SK-N-SH (cell line): ENCODE measurements at regions not wholly inside any gene's neighbourhood (a gene's known extent, or its start where the extent isn't known, plus 50 kb on each side); places are given as distances from the start of the nearest gene placed in this dataset.

Source experiments
- CTCF ChIA-PET: fragments of 300-600, 350-600 bp; formaldehyde crosslinking; extraction: SDS; loops from one replicate; lab custom pipeline; 2021; lab: Yijun Ruan, JAX
- POLR2A ChIA-PET: fragments of 350-600 bp; sonication (Branson Sonifier 250); formaldehyde crosslinking; extraction: SDS; loops from one replicate; lab custom pipeline; 2020; ENCODE audit warnings: antibody characterized with exemption, inconsistent platforms; lab: Yijun Ruan, JAX
- DNase-seq: peaks from one replicate; pipeline ENCODE4 v3.0.0; 2012
- H2AFZ ChIP-seq: fragments of 200-600 bp; sonication (generic); 2 replicates; pipeline ENCODE4 v1.8.1; 2016; ENCODE audit warnings: antibody characterized with exemption, mild to moderate bottlenecking, low read depth
- H3F3A ChIP-seq: fragments of 200-600 bp; sonication (generic); replicated peaks from 2 replicates; pipeline ENCODE3; 2016; ENCODE audit warnings: antibody characterized with exemption, mild to moderate bottlenecking; ENCODE audit not compliant: insufficient read depth
- H3K27ac ChIP-seq, 2 experiments: fragments of 200-500 bp in 1 of 2; fragments of 200-600 bp in 1 of 2; sonication (Bioruptor generic) in 1 of 2; sonication (generic), shearing (Covaris generic) in 1 of 2; 2 replicates each; pipeline versions ENCODE4 v1.5.1 to v1.6.1; 2014 to 2016; ENCODE audit warnings: low read depth in 2 of 2, inconsistent platforms in 1 of 2, low read length in 1 of 2, mild to moderate bottlenecking in 1 of 2, mixed read lengths in 1 of 2
- H3K27me3 ChIP-seq: fragments of 200-600 bp; sonication (generic), shearing (Covaris generic); 2 replicates; pipeline ENCODE4 v1.6.1; 2016; ENCODE audit warnings: mixed run types; ENCODE audit not compliant: insufficient read depth
- H3K36me3 ChIP-seq, 2 experiments: fragments of 200-500 bp in 1 of 2; fragments of 200-600 bp in 1 of 2; sonication (Bioruptor generic) in 1 of 2; sonication (generic) in 1 of 2; replicated peaks in 1 of 2; 2 replicates each; pipeline versions ENCODE3 to v1.5.1; 2014 to 2016; ENCODE audit warnings: low read length in 1 of 2, mild to moderate bottlenecking in 1 of 2; ENCODE audit not compliant: insufficient read depth in 2 of 2, control insufficient read depth in 1 of 2
- H3K4me1 ChIP-seq, 2 experiments: fragments of 200-500 bp in 1 of 2; fragments of 200-600 bp in 1 of 2; sonication (Bioruptor generic) in 1 of 2; sonication (generic), shearing (Covaris generic) in 1 of 2; 2 replicates each; pipeline versions ENCODE4 v1.5.1 to v1.6.1; 2014 to 2016; ENCODE audit warnings: low read depth in 1 of 2, low read length in 1 of 2, mixed run types in 1 of 2; ENCODE audit not compliant: insufficient read depth in 2 of 2, control insufficient read depth in 1 of 2
- H3K4me2 ChIP-seq: fragments of 200-600 bp; sonication (generic), shearing (Covaris generic); 2 replicates; pipeline ENCODE4 v1.6.1; 2017; ENCODE audit warnings: mixed run types
- H3K4me3 ChIP-seq, 2 experiments: fragments of 200-500 bp in 1 of 2; fragments of 200-600 bp in 1 of 2; sonication (Bioruptor generic) in 1 of 2; sonication (generic), shearing (Covaris generic) in 1 of 2; 2 replicates each; pipeline versions ENCODE4 v1.5.1 to v1.8.1; 2014 to 2016; ENCODE audit warnings: low read depth in 2 of 2, inconsistent platforms in 1 of 2, low read length in 1 of 2, mild to moderate bottlenecking in 1 of 2, mixed read lengths in 1 of 2, moderate library complexity in 1 of 2
- H3K79me2 ChIP-seq: fragments of 200-600 bp; sonication (generic); 2 replicates; pipeline ENCODE4 v1.8.1; 2017; ENCODE audit warnings: mild to moderate bottlenecking; ENCODE audit not compliant: insufficient read depth
- H3K9ac ChIP-seq: fragments of 200-600 bp; sonication (generic); 2 replicates; pipeline ENCODE4 v1.6.1; 2017; ENCODE audit warnings: mixed run types
- H3K9me2 ChIP-seq: fragments of 200-600 bp; sonication (generic); 2 replicates; pipeline ENCODE4 v1.6.1; 2017; ENCODE audit warnings: mixed run types
- H3K9me3 ChIP-seq: fragments of 200-600 bp; sonication (generic); 2 replicates; pipeline ENCODE4 v1.6.1; 2017; ENCODE audit warnings: mixed run types, mild to moderate bottlenecking, moderate library complexity
- H4K20me1 ChIP-seq: fragments of 200-600 bp; sonication (generic); 2 replicates; pipeline ENCODE4 v1.6.1; 2017; ENCODE audit warnings: mild to moderate bottlenecking, mixed run types; ENCODE audit not compliant: insufficient read depth
- EZH2phosphoT487 ChIP-seq: fragments of 200-600 bp; sonication (generic); IDR thresholded peaks from 2 replicates; pipeline ENCODE4 v1.6.1; 2017; ENCODE audit warnings: low read depth, mixed run types, mild to moderate bottlenecking, antibody characterized with exemption, moderate library complexity, borderline replicate concordance
- FOXJ3 ChIP-seq: sonication (generic); formaldehyde crosslinking; IDR thresholded peaks from 2 replicates; pipeline ENCODE4 v1.5.1; 2020; ENCODE audit warnings: mild to moderate bottlenecking, missing genetic modification reagents
- GATA2 ChIP-seq: sonication (generic); formaldehyde crosslinking; IDR thresholded peaks from 2 replicates; pipeline ENCODE4 v1.5.0; 2020; ENCODE audit warnings: mild to moderate bottlenecking, missing genetic modification reagents
- JUND ChIP-seq: IDR thresholded peaks from 2 replicates; pipeline ENCODE4 v1.4.0; 2012
- MEF2A ChIP-seq: IDR thresholded peaks from 2 replicates; pipeline ENCODE4 v1.4.0; 2012; ENCODE audit warnings: low read depth, borderline replicate concordance
- NFIC ChIP-seq: IDR thresholded peaks from 2 replicates; pipeline ENCODE4 v1.4.0; 2012; ENCODE audit warnings: borderline replicate concordance
- NRF1 ChIP-seq: IDR thresholded peaks from 2 replicates; pipeline ENCODE4 v1.6.1; 2012; ENCODE audit warnings: low read depth, mild to moderate bottlenecking, low read length
- POLR2AphosphoS5 ChIP-seq: IDR thresholded peaks from 2 replicates; pipeline ENCODE4 v1.6.1; 2012; ENCODE audit warnings: low read depth, low read length
- RAD21 ChIP-seq: IDR thresholded peaks from 2 replicates; pipeline ENCODE4 v1.6.1; 2012; ENCODE audit warnings: mild to moderate bottlenecking, low read length
- RCOR1 ChIP-seq: fragments of 150-350 bp; IDR thresholded peaks from 2 replicates; pipeline ENCODE4 v1.6.1; 2017; ENCODE audit warnings: antibody characterized with exemption, low read length
- SMC3 ChIP-seq: IDR thresholded peaks from 2 replicates; pipeline ENCODE4 v1.6.1; 2012; ENCODE audit warnings: low read depth, low read length, improper control_type of control experiment
- TCF12 ChIP-seq: IDR thresholded peaks from 2 replicates; pipeline ENCODE4 v1.4.0; 2012
- TEAD4 ChIP-seq: IDR thresholded peaks from 2 replicates; pipeline ENCODE4 v1.4.0; 2012; ENCODE audit warnings: mild to moderate bottlenecking, borderline replicate concordance; ENCODE audit not compliant: insufficient read depth
- YY1 ChIP-seq: IDR thresholded peaks from 2 replicates; pipeline ENCODE4 v1.4.0; 2012; ENCODE audit warnings: low read depth, mild to moderate bottlenecking
- WGBS: methylation state at CpG from one replicate; pipeline ENCODE4 v1.1.6; 2017; ENCODE audit warnings: low lambda C conversion rate; 5-methylcytosine and 5-hydroxymethylcytosine counted together
- TF ChIP-seq, protein P1 (sequence below): IDR thresholded peaks from 2 replicates; pipeline ENCODE4 v1.4.0; 2012; ENCODE audit warnings: low read depth, borderline replicate concordance
- TF ChIP-seq, protein P2 (sequence below): fragments of 150-350 bp; IDR thresholded peaks from 2 replicates; pipeline ENCODE4 v1.6.1; 2017; ENCODE audit warnings: antibody characterized with exemption, low read length, low read depth, borderline replicate concordance
- TF ChIP-seq, protein P3 (sequence below): IDR thresholded peaks from 2 replicates; pipeline ENCODE4; 2012
- TF ChIP-seq, protein P4 (sequence below): fragments of 150-350 bp; IDR thresholded peaks from 2 replicates; pipeline ENCODE4 v1.6.1; 2016; ENCODE audit warnings: mild to moderate bottlenecking, low read depth, low read length
- TF ChIP-seq, protein P5 (sequence below): IDR thresholded peaks from 2 replicates; pipeline ENCODE4 v1.6.1; 2012; ENCODE audit warnings: mild to moderate bottlenecking, low read depth, low read length, moderate library complexity

DNA sequence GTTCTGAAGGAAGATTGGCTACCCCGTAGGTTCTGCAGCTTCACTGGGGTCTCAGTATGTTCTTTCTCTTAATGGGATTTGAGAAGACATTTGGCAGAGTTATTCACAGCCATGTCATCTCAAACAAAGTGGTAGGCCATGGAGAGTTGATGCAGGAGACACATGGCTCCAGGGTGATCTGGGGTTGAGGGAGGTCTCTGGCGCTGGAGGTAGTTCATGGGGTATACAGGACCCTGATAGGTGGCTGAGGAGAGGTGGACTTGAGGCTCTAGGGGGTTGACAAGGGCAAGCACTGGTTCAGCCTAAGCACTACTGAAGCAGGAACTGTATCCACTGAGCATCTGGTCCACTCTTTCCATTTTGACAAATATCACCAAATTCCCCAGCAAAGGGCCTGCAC is 100.4 kb downstream of the C1orf94 start:
- no peaks in the 10 kb centered on the region for H3K9me2 ChIP-seq
- ChIA-PET POLR2A (no interaction called here), CTCF (no interaction called here)
- no peaks in the 10 kb centered on the region for H3K27me3 ChIP-seq
- 0% methylated on average over 2 of the region's 2 CpGs for WGBS
- H4K20me1 ChIP-seq = no peaks in the 10 kb centered on the region
- no peak overlapping the region for H3K4me3 ChIP-seq
- no peak for DNase-seq
- H2AFZ ChIP-seq = no peak overlapping the region
- no peaks in the 10 kb centered on the region for H3F3A ChIP-seq
- TF ChIP-seq YY1 (no peak), RAD21 (no peak), TEAD4 (no peak), EZH2phosphoT487 (no peak), JUND (no peak), NFIC (no peak), SMC3 (no peak)
- TF ChIP-seq, protein P1, sequence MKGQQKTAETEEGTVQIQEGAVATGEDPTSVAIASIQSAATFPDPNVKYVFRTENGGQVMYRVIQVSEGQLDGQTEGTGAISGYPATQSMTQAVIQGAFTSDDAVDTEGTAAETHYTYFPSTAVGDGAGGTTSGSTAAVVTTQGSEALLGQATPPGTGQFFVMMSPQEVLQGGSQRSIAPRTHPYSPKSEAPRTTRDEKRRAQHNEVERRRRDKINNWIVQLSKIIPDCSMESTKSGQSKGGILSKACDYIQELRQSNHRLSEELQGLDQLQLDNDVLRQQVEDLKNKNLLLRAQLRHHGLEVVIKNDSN = no peak
- H3K27ac ChIP-seq = no peak overlapping the region
- no peaks in the 10 kb centered on the region for H3K79me2 ChIP-seq
- H3K4me1 ChIP-seq = no peaks in the 10 kb centered on the region
- no peak overlapping the region for H3K9ac ChIP-seq
- no peaks in the 10 kb centered on the region for H3K36me3 ChIP-seq
- H3K9me3 ChIP-seq = no peaks in the 10 kb centered on the region
- no peak overlapping the region for H3K4me2 ChIP-seq

DNA sequence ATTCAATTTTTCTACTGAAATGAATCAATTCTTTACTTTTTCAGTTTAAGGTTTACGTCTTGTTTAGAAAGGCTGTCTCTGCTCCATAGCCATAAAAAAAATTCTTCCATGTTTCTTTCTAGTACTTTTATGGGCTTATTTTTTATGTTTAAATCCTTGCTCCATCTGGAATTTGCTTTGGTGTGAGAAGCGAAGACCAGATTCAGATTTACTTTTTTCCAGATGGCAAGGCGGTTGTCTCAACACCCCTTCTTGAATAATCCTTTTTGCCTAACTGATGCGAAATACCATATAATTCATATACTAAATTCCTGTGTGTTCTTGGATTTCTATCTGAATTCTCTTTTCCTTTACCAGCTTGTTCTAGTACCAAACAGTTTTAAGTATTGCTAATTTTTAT is 101.5 kb downstream of the C1orf94 start:
- Histone ChIP-seq H3K79me2 (no peaks in the 10 kb centered on the region), H3K36me3 (no peaks in the 10 kb centered on the region), H3K4me2 (no peak overlapping the region), H3K4me1 (no peaks in the 10 kb centered on the region), H4K20me1 (no peaks in the 10 kb centered on the region), H2AFZ (no peak overlapping the region), H3K9me2 (no peaks in the 10 kb centered on the region), H3F3A (no peaks in the 10 kb centered on the region), H3K27ac (no peak overlapping the region), H3K27me3 (no peaks in the 10 kb centered on the region)
- POLR2A ChIA-PET = no interaction called here
- no peak for DNase-seq
- TF ChIP-seq, protein P2, sequence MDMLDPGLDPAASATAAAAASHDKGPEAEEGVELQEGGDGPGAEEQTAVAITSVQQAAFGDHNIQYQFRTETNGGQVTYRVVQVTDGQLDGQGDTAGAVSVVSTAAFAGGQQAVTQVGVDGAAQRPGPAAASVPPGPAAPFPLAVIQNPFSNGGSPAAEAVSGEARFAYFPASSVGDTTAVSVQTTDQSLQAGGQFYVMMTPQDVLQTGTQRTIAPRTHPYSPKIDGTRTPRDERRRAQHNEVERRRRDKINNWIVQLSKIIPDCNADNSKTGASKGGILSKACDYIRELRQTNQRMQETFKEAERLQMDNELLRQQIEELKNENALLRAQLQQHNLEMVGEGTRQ = no peak
- TF ChIP-seq RCOR1 = no peak
- TF ChIP-seq TCF12 = no peak
- no peak for TF ChIP-seq GATA2 (CRISPR knock-in tag)
- TF ChIP-seq NRF1 = no peak
- TF ChIP-seq, protein P3, sequence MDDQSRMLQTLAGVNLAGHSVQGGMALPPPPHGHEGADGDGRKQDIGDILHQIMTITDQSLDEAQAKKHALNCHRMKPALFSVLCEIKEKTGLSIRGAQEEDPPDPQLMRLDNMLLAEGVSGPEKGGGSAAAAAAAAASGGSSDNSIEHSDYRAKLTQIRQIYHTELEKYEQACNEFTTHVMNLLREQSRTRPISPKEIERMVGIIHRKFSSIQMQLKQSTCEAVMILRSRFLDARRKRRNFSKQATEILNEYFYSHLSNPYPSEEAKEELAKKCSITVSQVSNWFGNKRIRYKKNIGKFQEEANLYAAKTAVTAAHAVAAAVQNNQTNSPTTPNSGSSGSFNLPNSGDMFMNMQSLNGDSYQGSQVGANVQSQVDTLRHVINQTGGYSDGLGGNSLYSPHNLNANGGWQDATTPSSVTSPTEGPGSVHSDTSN = no peak
- TF ChIP-seq, protein P1 = no peak
- no peak for TF ChIP-seq POLR2AphosphoS5
- TF ChIP-seq MEF2A = no peak
- no peak for TF ChIP-seq EZH2phosphoT487
- TF ChIP-seq SMC3 = no peak
- TF ChIP-seq, protein P4, sequence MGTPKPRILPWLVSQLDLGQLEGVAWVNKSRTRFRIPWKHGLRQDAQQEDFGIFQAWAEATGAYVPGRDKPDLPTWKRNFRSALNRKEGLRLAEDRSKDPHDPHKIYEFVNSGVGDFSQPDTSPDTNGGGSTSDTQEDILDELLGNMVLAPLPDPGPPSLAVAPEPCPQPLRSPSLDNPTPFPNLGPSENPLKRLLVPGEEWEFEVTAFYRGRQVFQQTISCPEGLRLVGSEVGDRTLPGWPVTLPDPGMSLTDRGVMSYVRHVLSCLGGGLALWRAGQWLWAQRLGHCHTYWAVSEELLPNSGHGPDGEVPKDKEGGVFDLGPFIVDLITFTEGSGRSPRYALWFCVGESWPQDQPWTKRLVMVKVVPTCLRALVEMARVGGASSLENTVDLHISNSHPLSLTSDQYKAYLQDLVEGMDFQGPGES = no peak
- TF ChIP-seq JUND = no peak
- TF ChIP-seq FOXJ3 (CRISPR knock-in tag) = no peak
- TF ChIP-seq, protein P5, sequence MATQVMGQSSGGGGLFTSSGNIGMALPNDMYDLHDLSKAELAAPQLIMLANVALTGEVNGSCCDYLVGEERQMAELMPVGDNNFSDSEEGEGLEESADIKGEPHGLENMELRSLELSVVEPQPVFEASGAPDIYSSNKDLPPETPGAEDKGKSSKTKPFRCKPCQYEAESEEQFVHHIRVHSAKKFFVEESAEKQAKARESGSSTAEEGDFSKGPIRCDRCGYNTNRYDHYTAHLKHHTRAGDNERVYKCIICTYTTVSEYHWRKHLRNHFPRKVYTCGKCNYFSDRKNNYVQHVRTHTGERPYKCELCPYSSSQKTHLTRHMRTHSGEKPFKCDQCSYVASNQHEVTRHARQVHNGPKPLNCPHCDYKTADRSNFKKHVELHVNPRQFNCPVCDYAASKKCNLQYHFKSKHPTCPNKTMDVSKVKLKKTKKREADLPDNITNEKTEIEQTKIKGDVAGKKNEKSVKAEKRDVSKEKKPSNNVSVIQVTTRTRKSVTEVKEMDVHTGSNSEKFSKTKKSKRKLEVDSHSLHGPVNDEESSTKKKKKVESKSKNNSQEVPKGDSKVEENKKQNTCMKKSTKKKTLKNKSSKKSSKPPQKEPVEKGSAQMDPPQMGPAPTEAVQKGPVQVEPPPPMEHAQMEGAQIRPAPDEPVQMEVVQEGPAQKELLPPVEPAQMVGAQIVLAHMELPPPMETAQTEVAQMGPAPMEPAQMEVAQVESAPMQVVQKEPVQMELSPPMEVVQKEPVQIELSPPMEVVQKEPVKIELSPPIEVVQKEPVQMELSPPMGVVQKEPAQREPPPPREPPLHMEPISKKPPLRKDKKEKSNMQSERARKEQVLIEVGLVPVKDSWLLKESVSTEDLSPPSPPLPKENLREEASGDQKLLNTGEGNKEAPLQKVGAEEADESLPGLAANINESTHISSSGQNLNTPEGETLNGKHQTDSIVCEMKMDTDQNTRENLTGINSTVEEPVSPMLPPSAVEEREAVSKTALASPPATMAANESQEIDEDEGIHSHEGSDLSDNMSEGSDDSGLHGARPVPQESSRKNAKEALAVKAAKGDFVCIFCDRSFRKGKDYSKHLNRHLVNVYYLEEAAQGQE = no peak
- TF ChIP-seq, all 33 proteins: peak for 0
- Histone ChIP-seq H3K9ac (no peak overlapping the region), H3K9me3 (no peaks in the 10 kb centered on the region), H3K4me3 (no peak overlapping the region)
- WGBS = 31% methylated on average over 4 of the region's 4 CpGs
- CTCF ChIA-PET = no interaction called here
